PC-9 (cell line): ENCODE measurements at regions not wholly inside any gene's neighbourhood (a gene's known extent, or its start where the extent isn't known, plus 50 kb on each side); places are given as distances from the start of the nearest gene placed in this dataset.

Experiments used
- BruUV-seq: library from RNA; stranded (reverse); fragments of 400-500 nt; replicated peaks from 2 replicates; lab custom pipeline; 2021; lab: Mats Ljungman, UMichigan
- CTCF ChIA-PET: fragments of 300-600 bp; sonication (Branson Sonifier 250); formaldehyde crosslinking; loops from one replicate; lab custom pipeline; 2022; ENCODE audit warnings: antibody characterized with exemption; lab: Charles Lee
- POLR2A ChIA-PET: fragments of 300-600 bp; sonication (Branson Sonifier 250); formaldehyde crosslinking; loops from one replicate; lab custom pipeline; 2022; ENCODE audit warnings: antibody characterized with exemption; ENCODE audit not compliant: unreplicated experiment; lab: Charles Lee
- DNase-seq, 2 experiments: peaks; one replicate each; pipeline versions ENCODE4 v3.0.0 to v3.0.0-alpha.2; 2015 to 2022; ENCODE audit warnings: mixed read lengths in 1 of 2
- H2AFZ ChIP-seq: fragments of 200-600 bp; sonication (generic); 2 replicates; pipeline ENCODE4 v1.8.1; 2017; ENCODE audit warnings: antibody characterized with exemption
- H3F3A ChIP-seq: fragments of 200-600 bp; sonication (generic); 2 replicates; pipeline ENCODE4 v1.8.1; 2017; ENCODE audit warnings: antibody characterized with exemption, mild to moderate bottlenecking, low read depth; ENCODE audit not compliant: insufficient read depth
- H3K27ac ChIP-seq: fragments of 200-600 bp; sonication (generic); 2 replicates; pipeline ENCODE4 v1.6.1; 2016; ENCODE audit warnings: mixed run types
- H3K27me3 ChIP-seq: fragments of 200-600 bp; sonication (generic); 2 replicates; pipeline ENCODE4 v1.6.1; 2016; ENCODE audit warnings: low read depth, mixed run types; ENCODE audit not compliant: insufficient read depth
- H3K36me3 ChIP-seq: fragments of 200-600 bp; sonication (generic); 2 replicates; pipeline ENCODE4 v1.6.1; 2016; ENCODE audit warnings: low read depth, mixed run types
- H3K4me1 ChIP-seq: fragments of 200-600 bp; sonication (generic); replicated peaks from 2 replicates; pipeline ENCODE4 v1.6.1; 2016; ENCODE audit warnings: mixed run types; ENCODE audit not compliant: insufficient read depth
- H3K4me2 ChIP-seq: fragments of 200-600 bp; sonication (generic); 2 replicates; pipeline ENCODE4 v1.6.1; 2017; ENCODE audit warnings: mixed run types
- H3K4me3 ChIP-seq: fragments of 200-600 bp; sonication (generic); 2 replicates; pipeline ENCODE4 v1.6.1; 2016; ENCODE audit warnings: mixed run types
- H3K79me2 ChIP-seq: fragments of 200-600 bp; sonication (generic); 2 replicates; pipeline ENCODE4 v1.6.1; 2017; ENCODE audit warnings: low read depth, mixed run types
- H3K9me2 ChIP-seq: fragments of 200-600 bp; sonication (generic); 2 replicates; pipeline ENCODE4 v1.8.1; 2017; ENCODE audit warnings: mild to moderate bottlenecking; ENCODE audit not compliant: insufficient read depth
- H3K9me3 ChIP-seq: fragments of 200-600 bp; sonication (generic); 2 replicates; pipeline ENCODE4 v1.8.1; 2016; ENCODE audit warnings: low read depth; ENCODE audit not compliant: insufficient read depth
- H4K20me1 ChIP-seq: fragments of 200-600 bp; sonication (generic); 2 replicates; pipeline ENCODE4 v1.8.1; 2017; ENCODE audit not compliant: insufficient read depth
- EZH2 ChIP-seq: fragments of 200-600 bp; sonication (generic); IDR thresholded peaks from 2 replicates; pipeline ENCODE4 v1.8.0; 2017; ENCODE audit warnings: antibody characterized with exemption, low read depth
- intact Hi-C: fragments of 100-400 bp; cut with micrococcal nuclease; formaldehyde crosslinking; loops from one replicate; pipeline ENCODE4 v1.10.0; 2022; ENCODE audit not compliant: unreplicated experiment
- TF ChIP-seq, protein P1 (sequence below): fragments of 200-600 bp; sonication (generic); conservative IDR thresholded peaks from 2 replicates; pipeline ENCODE4 v1.6.1; 2017; ENCODE audit warnings: mixed run types, antibody characterized with exemption, mild to moderate bottlenecking, moderate library complexity

DNA sequence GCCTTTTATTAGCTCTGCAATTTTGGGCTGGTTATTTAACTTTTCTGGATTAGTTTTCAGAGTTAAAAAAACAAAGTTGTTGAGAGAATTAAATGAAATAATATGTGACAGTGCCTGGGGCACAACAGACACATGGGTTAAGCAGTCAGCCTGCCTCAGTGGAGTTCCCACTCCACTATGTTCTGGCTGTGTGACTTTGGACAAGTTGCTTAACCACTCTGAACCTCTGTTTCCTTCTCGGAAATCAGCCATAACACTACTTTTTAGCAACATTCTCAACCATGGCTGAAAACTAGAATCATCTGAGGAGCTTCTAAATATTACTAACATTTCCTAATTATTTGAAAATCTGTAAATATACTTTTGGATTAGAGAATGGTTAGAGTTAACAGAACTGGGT, 56.5 kb upstream of the SLC6A11 start:
- ChIA-PET POLR2A (no interaction called here), CTCF (no interaction called here)
- Histone ChIP-seq H3K27me3 (peaks cover 41% of the 10 kb centered on the region), H3K79me2 (no peaks in the 10 kb centered on the region), H3K4me2 (no peak overlapping the region), H3F3A (no peaks in the 10 kb centered on the region), H3K27ac (no peak overlapping the region), H3K4me3 (no peak overlapping the region), H3K9me2 (no peaks in the 10 kb centered on the region), H3K4me1 (no peaks in the 10 kb centered on the region), H4K20me1 (peaks cover 4% of the 10 kb centered on the region; the same call in 1 of the 2 replicates), H3K9me3 (no peaks in the 10 kb centered on the region), H2AFZ (no peak overlapping the region), H3K36me3 (no peaks in the 10 kb centered on the region)
- TF ChIP-seq, protein P1, sequence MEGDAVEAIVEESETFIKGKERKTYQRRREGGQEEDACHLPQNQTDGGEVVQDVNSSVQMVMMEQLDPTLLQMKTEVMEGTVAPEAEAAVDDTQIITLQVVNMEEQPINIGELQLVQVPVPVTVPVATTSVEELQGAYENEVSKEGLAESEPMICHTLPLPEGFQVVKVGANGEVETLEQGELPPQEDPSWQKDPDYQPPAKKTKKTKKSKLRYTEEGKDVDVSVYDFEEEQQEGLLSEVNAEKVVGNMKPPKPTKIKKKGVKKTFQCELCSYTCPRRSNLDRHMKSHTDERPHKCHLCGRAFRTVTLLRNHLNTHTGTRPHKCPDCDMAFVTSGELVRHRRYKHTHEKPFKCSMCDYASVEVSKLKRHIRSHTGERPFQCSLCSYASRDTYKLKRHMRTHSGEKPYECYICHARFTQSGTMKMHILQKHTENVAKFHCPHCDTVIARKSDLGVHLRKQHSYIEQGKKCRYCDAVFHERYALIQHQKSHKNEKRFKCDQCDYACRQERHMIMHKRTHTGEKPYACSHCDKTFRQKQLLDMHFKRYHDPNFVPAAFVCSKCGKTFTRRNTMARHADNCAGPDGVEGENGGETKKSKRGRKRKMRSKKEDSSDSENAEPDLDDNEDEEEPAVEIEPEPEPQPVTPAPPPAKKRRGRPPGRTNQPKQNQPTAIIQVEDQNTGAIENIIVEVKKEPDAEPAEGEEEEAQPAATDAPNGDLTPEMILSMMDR, result no peak
- TF ChIP-seq EZH2, result no peak
- no peak for DNase-seq
- BruUV-seq, result no TSS peak
- intact Hi-C loops, result loop anchor here (5.0 kb wide), 1 partner anchor 573 kb away; no protein-coding TSS in a partner anchor

DNA sequence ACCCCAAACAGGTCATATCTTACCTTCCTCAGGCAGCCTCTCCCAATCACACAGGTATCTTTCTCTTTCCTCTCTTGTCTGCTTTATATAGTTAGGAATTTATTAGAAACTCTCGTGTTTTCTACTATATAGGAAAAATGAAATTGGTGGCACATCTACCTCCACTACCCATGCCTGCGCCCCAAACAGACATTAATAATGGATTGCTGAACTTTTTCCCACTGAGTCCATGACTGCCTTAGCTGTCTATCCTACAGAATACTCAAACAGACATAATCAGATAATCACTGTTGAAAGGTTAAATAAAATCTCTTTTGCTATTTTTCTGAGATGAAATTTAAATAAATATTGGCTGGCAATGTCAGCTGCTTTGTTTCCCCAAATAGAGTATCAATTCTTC, 55.8 kb upstream of the SLC6A11 start:
- no peak overlapping the region for H3K27ac ChIP-seq
- no peaks in the 10 kb centered on the region for H3K9me3 ChIP-seq
- no peak overlapping the region for H2AFZ ChIP-seq
- ChIA-PET CTCF (no interaction called here), POLR2A (no interaction called here)
- no peak overlapping the region for H3K4me2 ChIP-seq
- H3K4me1 ChIP-seq, result no peaks in the 10 kb centered on the region
- H3K4me3 ChIP-seq, result no peak overlapping the region
- TF ChIP-seq EZH2, result no peak
- TF ChIP-seq, protein P1, result no peak
- H3K27me3 ChIP-seq, result peaks cover 48% of the 10 kb centered on the region
- no peaks in the 10 kb centered on the region for H3K79me2 ChIP-seq
- H3K9me2 ChIP-seq, result no peaks in the 10 kb centered on the region
- BruUV-seq, result no TSS peak
- no peaks in the 10 kb centered on the region for H3F3A ChIP-seq
- intact Hi-C loops, result no loop called here
- peaks cover 4% of the 10 kb centered on the region; the same call in 1 of the 2 replicates for H4K20me1 ChIP-seq
- DNase-seq, result no peak
- H3K36me3 ChIP-seq, result no peaks in the 10 kb centered on the region

DNA sequence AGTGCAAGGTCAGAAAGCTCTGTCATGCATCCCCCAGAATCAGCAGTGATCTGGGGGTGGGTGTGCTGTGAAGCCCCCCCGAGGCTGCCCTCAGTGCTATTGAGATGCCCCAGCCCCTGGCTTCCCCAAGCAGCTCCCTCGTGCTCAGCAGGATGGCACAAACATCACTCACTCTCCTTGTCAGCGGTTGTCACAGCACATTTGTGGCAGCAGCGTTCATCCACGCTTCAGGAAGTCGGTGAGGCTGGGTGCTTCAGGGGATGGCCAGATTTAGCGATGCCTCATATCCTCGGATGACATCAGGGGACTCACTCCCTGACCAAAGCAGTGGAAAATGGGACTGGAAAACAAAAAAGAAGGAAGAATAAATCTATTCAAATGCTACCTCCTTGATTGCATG, 54.4 kb upstream of the SLC6A11 start:
- ChIA-PET POLR2A (no interaction called here), CTCF (no interaction called here)
- Histone ChIP-seq H3K9me3 (no peaks in the 10 kb centered on the region), H3K4me2 (no peak overlapping the region), H3F3A (no peaks in the 10 kb centered on the region), H3K79me2 (no peaks in the 10 kb centered on the region), H3K27me3 (peaks cover 55% of the 10 kb centered on the region), H3K4me3 (no peak overlapping the region), H2AFZ (no peak overlapping the region), H3K36me3 (no peaks in the 10 kb centered on the region), H4K20me1 (peaks cover 4% of the 10 kb centered on the region; the same call in 1 of the 2 replicates), H3K9me2 (no peaks in the 10 kb centered on the region), H3K27ac (no peak overlapping the region), H3K4me1 (no peaks in the 10 kb centered on the region)
- TF ChIP-seq EZH2, result no peak
- TF ChIP-seq, protein P1, result no peak
- intact Hi-C loops, result no loop called here
- BruUV-seq, result no TSS peak
- DNase-seq, result no peak
